Prostate gland (tissue), 2 donors: ENCODE measurements at regions not wholly inside any gene's neighbourhood (a gene's known extent, or its start where the extent isn't known, plus 50 kb on each side); places are given as distances from the start of the nearest gene placed in this dataset.

Experiments used
- POLR2AphosphoS5 ChIP-seq: sonication (generic); formaldehyde crosslinking; IDR thresholded peaks from one replicate; pipeline ENCODE4 v1.6.1; 2017; ENCODE audit warnings: antibody characterized with exemption
- TF ChIP-seq, protein P1 (sequence below), 4 experiments: fragments of 200-600 bp in 2 of 4; fragments of 450-650 bp in 2 of 4; sonication (generic) in 2 of 4; IDR thresholded peaks; 1 replicate in 3 of 4; 2 replicates in 1 of 4; pipeline ENCODE4 v1.5.1; 2016 to 2019; ENCODE audit warnings: antibody characterized with exemption in 4 of 4, mild to moderate bottlenecking in 2 of 4, moderate library complexity in 2 of 4

DNA sequence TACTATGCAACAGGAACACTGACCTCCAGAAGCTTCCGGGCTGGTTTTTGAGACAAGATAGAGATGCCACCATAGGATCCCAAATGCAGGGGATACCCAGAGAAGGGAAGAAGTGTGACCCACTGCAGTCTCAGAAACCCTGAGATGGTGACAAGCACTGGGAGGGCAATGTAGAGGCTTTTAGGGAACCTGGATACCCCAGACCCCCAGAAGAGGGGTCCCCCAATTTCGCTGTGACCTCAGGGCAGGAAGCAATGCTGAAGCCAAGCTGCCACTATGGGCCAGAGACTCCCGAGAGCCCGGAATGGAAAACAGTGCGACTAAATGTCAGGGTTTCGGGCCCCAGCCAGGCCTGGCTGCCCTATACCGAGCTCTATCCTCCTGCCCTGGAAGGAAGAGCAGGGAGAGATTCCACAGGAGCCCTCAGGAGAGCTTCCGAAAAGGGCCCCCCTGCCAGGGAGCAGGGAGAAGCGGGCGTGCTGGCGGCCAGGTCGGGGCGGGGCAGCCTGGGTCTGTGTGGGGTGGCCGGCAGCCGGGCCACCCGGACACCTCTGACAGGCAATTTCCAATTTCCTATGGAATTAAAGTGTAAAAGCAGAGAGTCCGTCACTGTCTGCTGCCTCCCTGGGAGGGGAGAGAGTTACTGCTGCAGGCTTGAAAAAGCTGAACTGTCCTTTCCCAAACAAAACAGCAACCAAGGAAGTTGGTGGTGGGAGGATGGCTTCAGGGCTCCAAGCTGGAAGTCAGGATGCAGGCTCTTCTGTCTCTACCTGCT is 154.2 kb downstream of the FGF18 start:
- TF ChIP-seq, protein P1, sequence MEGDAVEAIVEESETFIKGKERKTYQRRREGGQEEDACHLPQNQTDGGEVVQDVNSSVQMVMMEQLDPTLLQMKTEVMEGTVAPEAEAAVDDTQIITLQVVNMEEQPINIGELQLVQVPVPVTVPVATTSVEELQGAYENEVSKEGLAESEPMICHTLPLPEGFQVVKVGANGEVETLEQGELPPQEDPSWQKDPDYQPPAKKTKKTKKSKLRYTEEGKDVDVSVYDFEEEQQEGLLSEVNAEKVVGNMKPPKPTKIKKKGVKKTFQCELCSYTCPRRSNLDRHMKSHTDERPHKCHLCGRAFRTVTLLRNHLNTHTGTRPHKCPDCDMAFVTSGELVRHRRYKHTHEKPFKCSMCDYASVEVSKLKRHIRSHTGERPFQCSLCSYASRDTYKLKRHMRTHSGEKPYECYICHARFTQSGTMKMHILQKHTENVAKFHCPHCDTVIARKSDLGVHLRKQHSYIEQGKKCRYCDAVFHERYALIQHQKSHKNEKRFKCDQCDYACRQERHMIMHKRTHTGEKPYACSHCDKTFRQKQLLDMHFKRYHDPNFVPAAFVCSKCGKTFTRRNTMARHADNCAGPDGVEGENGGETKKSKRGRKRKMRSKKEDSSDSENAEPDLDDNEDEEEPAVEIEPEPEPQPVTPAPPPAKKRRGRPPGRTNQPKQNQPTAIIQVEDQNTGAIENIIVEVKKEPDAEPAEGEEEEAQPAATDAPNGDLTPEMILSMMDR (IDR thresholded peaks at IDR 0.05): no peak
- TF ChIP-seq POLR2AphosphoS5: no peak
